NCI-H2196 treated with DMSO at 0.1 percent for 48 hours (cell line): ENCODE measurements at regions not wholly inside any gene's neighbourhood (a gene's known extent, or its start where the extent isn't known, plus 50 kb on each side); places are given as distances from the start of the nearest gene placed in this dataset.
"Not testable (repeated sequence)": the region's sequence is repeated elsewhere in the genome, so short reads cannot be mapped to it uniquely, and the experiment has no call there.

Experiments
- DNase-seq: peaks from one replicate; lab custom pipeline; 2025; ENCODE audit not compliant: unreplicated experiment; lab: John Stamatoyannopoulos, UW

- DNase-seq = not testable (repeated sequence)
Observed at GRCh38 chr6:168795611-168796010, 354.6 kb downstream of the SMOC2 start.

- DNase-seq = no peak
Observed at GRCh38 chr6:168794491-168794890, 353.5 kb downstream of the SMOC2 start.

GRCh38 chr6:168793649-168794048 lies 352.7 kb downstream of the SMOC2 start:
- DNase-seq = no peak

GRCh38 chr6:168791917-168792316 lies 350.9 kb downstream of the SMOC2 start:
- DNase-seq = no peak

GRCh38 chr6:168789699-168790098 lies 348.7 kb downstream of the SMOC2 start:
- DNase-seq = no peak

GRCh38 chr6:168785720-168786511 lies 344.9 kb downstream of the SMOC2 start:
- no peak for DNase-seq

GRCh38 chr6:168784426-168784825 lies 343.4 kb downstream of the SMOC2 start:
- DNase-seq = no peak

- no peak for DNase-seq
Observed at GRCh38 chr6:168783720-168784119, 342.7 kb downstream of the SMOC2 start.

- DNase-seq = no peak
Observed at GRCh38 chr6:168782187-168782751, 341.3 kb downstream of the SMOC2 start.

GRCh38 chr6:168778201-168778600 lies 337.2 kb downstream of the SMOC2 start:
- no peak for DNase-seq

GRCh38 chr6:168774381-168774780 lies 333.4 kb downstream of the SMOC2 start:
- no peak for DNase-seq

GRCh38 chr6:168773788-168774187 lies 332.8 kb downstream of the SMOC2 start:
- DNase-seq = no peak

GRCh38 chr6:168765752-168766151 lies 324.8 kb downstream of the SMOC2 start:
- DNase-seq = no peak

GRCh38 chr6:168756009-168756634 lies 315.1 kb downstream of the SMOC2 start:
- no peak for DNase-seq

- no peak for DNase-seq
Observed at GRCh38 chr6:168746643-168747042, 305.7 kb downstream of the SMOC2 start.

GRCh38 chr6:168746013-168746412 lies 305.0 kb downstream of the SMOC2 start:
- no peak for DNase-seq

- no peak for DNase-seq
Observed at GRCh38 chr6:168744861-168745260, 303.9 kb downstream of the SMOC2 start.

GRCh38 chr6:168741942-168742782 lies 301.2 kb downstream of the SMOC2 start:
- no peak for DNase-seq

GRCh38 chr6:168741305-168741704 lies 300.3 kb downstream of the SMOC2 start:
- no peak for DNase-seq

GRCh38 chr6:168739381-168739780 lies 298.4 kb downstream of the SMOC2 start:
- no peak for DNase-seq

GRCh38 chr6:168737481-168737880 lies 296.5 kb downstream of the SMOC2 start:
- DNase-seq = no peak
